ENCODE measurements at regions not wholly inside any gene's neighbourhood (a gene's known extent, or its start where the extent isn't known, plus 50 kb on each side); places are given as distances from the start of the nearest gene placed in this dataset.

DNA sequence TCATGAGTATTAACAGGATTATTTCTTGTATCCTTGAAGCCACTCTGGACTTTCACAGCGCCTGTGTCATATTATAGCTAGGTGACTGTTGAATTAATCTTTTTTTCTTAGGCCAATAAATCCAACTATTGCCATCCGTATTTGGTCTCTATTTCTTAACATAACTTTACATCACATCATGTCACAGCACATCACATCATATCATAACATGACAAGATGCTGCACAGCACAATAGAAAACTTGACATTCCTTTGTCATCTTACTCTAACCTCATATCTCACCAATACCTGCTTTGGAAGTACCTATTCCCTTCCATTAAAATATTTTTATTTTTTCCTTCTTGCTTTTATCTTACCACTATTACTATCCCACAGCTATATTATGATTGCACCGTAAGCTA is 1480.8 kb downstream of the TECRL start:
- TF ChIP-seq, protein P1, sequence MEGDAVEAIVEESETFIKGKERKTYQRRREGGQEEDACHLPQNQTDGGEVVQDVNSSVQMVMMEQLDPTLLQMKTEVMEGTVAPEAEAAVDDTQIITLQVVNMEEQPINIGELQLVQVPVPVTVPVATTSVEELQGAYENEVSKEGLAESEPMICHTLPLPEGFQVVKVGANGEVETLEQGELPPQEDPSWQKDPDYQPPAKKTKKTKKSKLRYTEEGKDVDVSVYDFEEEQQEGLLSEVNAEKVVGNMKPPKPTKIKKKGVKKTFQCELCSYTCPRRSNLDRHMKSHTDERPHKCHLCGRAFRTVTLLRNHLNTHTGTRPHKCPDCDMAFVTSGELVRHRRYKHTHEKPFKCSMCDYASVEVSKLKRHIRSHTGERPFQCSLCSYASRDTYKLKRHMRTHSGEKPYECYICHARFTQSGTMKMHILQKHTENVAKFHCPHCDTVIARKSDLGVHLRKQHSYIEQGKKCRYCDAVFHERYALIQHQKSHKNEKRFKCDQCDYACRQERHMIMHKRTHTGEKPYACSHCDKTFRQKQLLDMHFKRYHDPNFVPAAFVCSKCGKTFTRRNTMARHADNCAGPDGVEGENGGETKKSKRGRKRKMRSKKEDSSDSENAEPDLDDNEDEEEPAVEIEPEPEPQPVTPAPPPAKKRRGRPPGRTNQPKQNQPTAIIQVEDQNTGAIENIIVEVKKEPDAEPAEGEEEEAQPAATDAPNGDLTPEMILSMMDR (IDR thresholded peaks at IDR 0.05), result no peak
- TF ChIP-seq POLR2A (IDR thresholded peaks at IDR 0.05), result no peak
- TF ChIP-seq POLR2AphosphoS5 (IDR thresholded peaks at IDR 0.05), result no peak
